Lower lobe of right lung (tissue), 2 donors: ENCODE measurements at regions not wholly inside any gene's neighbourhood (a gene's known extent, or its start where the extent isn't known, plus 50 kb on each side); places are given as distances from the start of the nearest gene placed in this dataset.

Experiments
- ATAC-seq, 2 donors: fragments of 200-7000 bp; cut with Tn5 transposase; one replicate each; pipeline ENCODE4 v1.9.1; 2020 to 2022; ENCODE audit warnings: mild to moderate bottlenecking in 2 of 2, moderate library complexity in 2 of 2
- DNase-seq: peaks from one replicate; pipeline ENCODE4 v3.0.0-alpha.2; 2020
- H3K27ac ChIP-seq: fragments of 200-600 bp; one replicate; pipeline ENCODE4 v1.8.0; 2022
- H3K27me3 ChIP-seq: fragments of 200-600 bp; one replicate; pipeline ENCODE4 v1.8.0; 2022; ENCODE audit warnings: low read depth
- H3K36me3 ChIP-seq: fragments of 200-600 bp; one replicate; pipeline ENCODE4 v1.8.0; 2022; ENCODE audit warnings: mild to moderate bottlenecking
- H3K4me1 ChIP-seq: fragments of 200-600 bp; one replicate; pipeline ENCODE4 v1.8.0; 2022
- H3K4me3 ChIP-seq: fragments of 200-600 bp; one replicate; pipeline ENCODE4 v1.8.0; 2022; ENCODE audit warnings: mild to moderate bottlenecking
- H3K9me3 ChIP-seq: fragments of 200-600 bp; one replicate; pipeline ENCODE4 v1.8.0; 2022
- intact Hi-C: fragments of 100-400 bp; cut with DNase I; formaldehyde crosslinking; loops from one replicate; pipeline ENCODE4 v1.11.0; 2022
- TF ChIP-seq, protein P1 (sequence below): fragments of 200-600 bp; IDR thresholded peaks from one replicate; pipeline ENCODE4 v1.8.0; 2022; ENCODE audit warnings: antibody characterized with exemption, mild to moderate bottlenecking
- donor health status: DM: no; HTN: yes; CAD: no; lungs with severe emphysema.

DNA sequence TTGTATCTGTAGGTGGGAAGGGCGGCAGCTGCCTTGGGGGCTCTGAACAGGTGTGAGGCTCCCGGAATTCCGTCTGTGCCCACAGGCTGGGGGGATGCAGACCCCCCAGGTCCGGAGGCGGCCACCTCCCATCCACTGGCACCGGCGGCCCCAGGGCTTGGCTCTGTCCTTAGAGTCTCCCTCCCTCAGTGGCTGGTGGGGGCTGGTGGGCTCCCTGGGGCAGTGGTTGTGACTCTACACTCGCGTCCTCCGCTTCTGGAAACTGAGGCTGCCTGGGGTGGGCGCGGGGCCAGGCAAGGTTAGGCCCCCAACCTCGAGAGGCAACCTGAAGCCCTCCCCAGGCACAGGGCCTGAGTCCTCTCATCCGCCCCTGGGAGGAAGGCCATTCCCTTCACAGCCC is 1305.4 kb downstream of the BRD1 start:
- no peak for ATAC-seq
- DNase-seq = no peak
- H3K4me3 ChIP-seq = no peak overlapping the region
- H3K4me1 ChIP-seq = no peaks in the 10 kb centered on the region
- no peaks in the 10 kb centered on the region for H3K36me3 ChIP-seq
- peaks cover 3% of the 10 kb centered on the region for H3K27me3 ChIP-seq
- TF ChIP-seq, protein P1, sequence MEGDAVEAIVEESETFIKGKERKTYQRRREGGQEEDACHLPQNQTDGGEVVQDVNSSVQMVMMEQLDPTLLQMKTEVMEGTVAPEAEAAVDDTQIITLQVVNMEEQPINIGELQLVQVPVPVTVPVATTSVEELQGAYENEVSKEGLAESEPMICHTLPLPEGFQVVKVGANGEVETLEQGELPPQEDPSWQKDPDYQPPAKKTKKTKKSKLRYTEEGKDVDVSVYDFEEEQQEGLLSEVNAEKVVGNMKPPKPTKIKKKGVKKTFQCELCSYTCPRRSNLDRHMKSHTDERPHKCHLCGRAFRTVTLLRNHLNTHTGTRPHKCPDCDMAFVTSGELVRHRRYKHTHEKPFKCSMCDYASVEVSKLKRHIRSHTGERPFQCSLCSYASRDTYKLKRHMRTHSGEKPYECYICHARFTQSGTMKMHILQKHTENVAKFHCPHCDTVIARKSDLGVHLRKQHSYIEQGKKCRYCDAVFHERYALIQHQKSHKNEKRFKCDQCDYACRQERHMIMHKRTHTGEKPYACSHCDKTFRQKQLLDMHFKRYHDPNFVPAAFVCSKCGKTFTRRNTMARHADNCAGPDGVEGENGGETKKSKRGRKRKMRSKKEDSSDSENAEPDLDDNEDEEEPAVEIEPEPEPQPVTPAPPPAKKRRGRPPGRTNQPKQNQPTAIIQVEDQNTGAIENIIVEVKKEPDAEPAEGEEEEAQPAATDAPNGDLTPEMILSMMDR = no peak
- intact Hi-C loops = no loop called here
- H3K9me3 ChIP-seq = no peaks in the 10 kb centered on the region
- H3K27ac ChIP-seq = no peak overlapping the region

DNA sequence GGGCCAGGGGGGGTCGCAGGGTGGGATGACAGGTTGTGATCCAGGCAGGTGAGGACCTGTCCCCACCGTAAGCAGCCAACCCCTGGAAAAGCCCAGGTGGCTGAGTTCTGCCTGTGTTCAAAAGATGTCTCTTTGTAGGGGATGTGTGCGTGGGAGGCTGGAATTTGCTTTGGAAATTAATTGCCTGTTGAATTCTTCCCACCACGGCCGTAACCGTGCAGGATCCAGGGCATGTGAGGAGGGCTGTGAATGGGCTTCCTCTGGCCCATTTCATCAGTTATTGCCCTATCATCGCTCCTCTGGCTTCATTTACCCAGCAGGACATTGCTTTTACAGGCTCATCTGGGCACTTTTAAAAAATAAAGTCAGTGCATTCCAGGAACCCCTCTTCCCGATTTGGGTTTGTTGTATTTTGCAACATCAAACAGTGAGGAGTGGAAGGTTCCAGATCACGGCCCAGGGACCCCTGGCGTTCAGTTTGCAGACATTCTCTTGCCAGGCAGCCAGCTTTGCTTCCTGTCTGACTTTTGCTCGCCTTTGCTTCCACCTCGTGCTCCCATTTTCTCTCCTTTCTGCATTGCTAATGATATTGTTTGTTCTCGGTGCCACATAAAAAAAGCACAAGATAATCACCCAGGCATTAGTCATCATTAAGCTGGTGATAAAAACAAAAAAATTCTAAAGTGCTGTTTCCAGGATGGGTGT is 1306.6 kb downstream of the BRD1 start:
- H3K4me3 ChIP-seq = no peak overlapping the region
- no peak overlapping the region for H3K27ac ChIP-seq
- TF ChIP-seq, protein P1 = no peak
- ATAC-seq = no peak
- H3K36me3 ChIP-seq = no peaks in the 10 kb centered on the region
- intact Hi-C loops = no loop called here
- H3K4me1 ChIP-seq = no peaks in the 10 kb centered on the region
- peaks cover 3% of the 10 kb centered on the region for H3K27me3 ChIP-seq
- H3K9me3 ChIP-seq = no peaks in the 10 kb centered on the region
- no peak for DNase-seq

DNA sequence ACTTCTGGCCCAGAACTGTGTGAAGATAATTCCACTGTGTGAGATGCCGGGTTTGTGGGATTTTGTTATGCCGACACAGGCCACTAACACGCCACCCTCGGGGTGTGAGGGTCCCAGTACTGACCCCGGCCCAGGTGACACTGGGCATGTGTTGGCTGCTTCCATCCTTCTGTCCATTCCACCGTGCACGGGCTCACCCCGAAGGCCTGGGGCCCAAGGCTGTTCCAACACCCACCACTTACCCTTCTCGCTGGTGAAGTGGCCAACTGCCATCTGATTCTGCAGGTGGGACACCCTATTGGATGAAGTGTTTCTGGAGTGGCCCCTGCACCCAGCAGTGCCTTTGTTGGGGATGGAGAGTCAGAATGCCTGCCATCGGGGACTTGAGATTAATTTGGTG is 1307.5 kb downstream of the BRD1 start:
- Histone ChIP-seq H3K9me3 (no peaks in the 10 kb centered on the region), H3K27me3 (peaks cover 3% of the 10 kb centered on the region), H3K36me3 (no peaks in the 10 kb centered on the region), H3K4me3 (no peak overlapping the region), H3K4me1 (no peaks in the 10 kb centered on the region), H3K27ac (no peak overlapping the region)
- ATAC-seq = no peak
- DNase-seq = no peak
- TF ChIP-seq, protein P1 = no peak
- intact Hi-C loops = no loop called here

DNA sequence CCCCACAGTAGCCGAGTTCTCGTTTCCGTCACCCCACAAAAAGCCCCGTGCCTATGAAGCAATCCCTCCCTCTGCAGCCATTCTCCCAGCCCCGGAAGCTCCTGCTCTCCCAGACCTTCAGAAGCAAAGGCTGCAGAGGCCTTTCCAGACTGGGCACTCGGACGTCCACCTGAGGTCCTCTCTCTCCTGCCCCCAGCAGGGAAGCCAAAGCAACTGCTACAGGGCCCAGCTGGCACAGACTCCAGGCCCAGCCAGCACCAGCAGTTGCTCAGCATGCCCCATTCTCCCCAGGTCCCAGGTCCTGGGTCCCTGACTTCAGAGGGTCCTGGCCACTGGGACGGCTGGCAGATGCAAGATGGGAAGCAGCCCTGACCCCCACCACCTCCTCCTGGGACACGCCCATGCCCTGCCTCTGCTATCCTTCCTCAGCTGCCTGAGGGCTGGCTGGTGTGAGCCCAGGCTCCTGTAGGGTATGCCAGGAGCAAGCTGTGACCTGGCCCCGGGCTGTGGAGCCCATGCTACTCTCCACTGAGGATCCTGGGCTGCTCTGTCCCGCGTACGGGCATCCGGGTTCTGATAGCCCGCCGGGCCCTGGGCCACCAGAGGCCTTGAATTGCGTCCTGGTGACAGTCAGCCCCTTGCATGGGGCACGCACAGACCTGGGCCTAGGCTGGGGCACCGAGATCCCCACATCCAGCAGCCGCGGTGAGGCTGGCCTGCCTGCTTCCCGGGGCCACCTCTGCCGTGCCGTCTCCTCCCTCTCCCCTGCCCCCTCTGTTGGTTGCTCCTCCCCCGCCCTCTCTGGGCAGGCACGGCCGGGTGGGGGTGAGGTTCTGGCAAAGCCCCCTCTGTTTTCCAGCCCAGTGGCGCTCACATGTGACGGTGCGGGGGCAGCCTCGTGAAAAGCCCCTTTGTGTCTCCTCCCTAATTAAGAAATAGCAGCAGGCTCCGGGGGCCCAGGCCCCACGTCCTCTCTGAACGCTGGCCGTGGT is 1310.3 kb downstream of the BRD1 start:
- H3K27me3 ChIP-seq = peaks cover 3% of the 10 kb centered on the region
- no peak for DNase-seq
- no peaks in the 10 kb centered on the region for H3K9me3 ChIP-seq
- TF ChIP-seq, protein P1 = no peak
- H3K4me1 ChIP-seq = no peaks in the 10 kb centered on the region
- intact Hi-C loops = no loop called here
- no peaks in the 10 kb centered on the region for H3K36me3 ChIP-seq
- H3K27ac ChIP-seq = no peak overlapping the region
- no peak overlapping the region for H3K4me3 ChIP-seq
- ATAC-seq = no peak

DNA sequence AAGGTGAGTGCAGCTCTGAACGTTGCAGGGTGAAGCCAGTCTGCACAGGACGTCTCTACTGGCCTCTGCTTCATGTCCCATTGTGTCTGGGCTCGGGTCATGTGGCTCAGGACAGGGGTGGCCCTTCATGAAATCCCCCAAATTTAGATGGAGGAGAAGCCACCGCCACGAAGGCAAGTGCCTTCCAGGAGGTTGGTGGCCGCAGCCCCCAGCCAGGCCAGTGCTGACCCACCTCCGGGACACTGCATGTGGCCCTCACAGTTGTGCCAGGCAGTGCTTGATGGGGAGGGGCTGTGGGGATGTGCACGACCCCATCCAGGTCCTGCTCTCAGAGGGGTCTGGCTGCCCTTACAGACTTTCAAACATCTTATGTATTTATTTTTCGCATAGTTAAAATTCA is 1311.1 kb downstream of the BRD1 start:
- H3K4me3 ChIP-seq = no peak overlapping the region
- no peak for DNase-seq
- H3K9me3 ChIP-seq = no peaks in the 10 kb centered on the region
- no peak for ATAC-seq
- no peaks in the 10 kb centered on the region for H3K36me3 ChIP-seq
- intact Hi-C loops = no loop called here
- H3K27me3 ChIP-seq = peaks cover 3% of the 10 kb centered on the region
- H3K4me1 ChIP-seq = no peaks in the 10 kb centered on the region
- TF ChIP-seq, protein P1 = no peak
- no peak overlapping the region for H3K27ac ChIP-seq
